GM12878 (cell line): ENCODE measurements at regions not wholly inside any gene's neighbourhood (a gene's known extent, or its start where the extent isn't known, plus 50 kb on each side); places are given as distances from the start of the nearest gene placed in this dataset.

Experiments used
- ATAC-seq: fragments of 200-7000 bp; cut with Tn5 transposase; 3 replicates; pipeline ENCODE4 v1.9.1; 2020; ENCODE audit warnings: mild to moderate bottlenecking, moderate library complexity
- BruUV-seq: library from RNA; stranded (reverse); fragments of 400-500 nt; replicated peaks from 2 replicates; lab custom pipeline; 2021; lab: Mats Ljungman, UMichigan
- CTCF ChIA-PET: fragments of 300-600 bp; sonication (Branson Sonifier 250); formaldehyde crosslinking; extraction: SDS; loops from one replicate; lab custom pipeline; 2021; ENCODE audit warnings: inconsistent platforms; lab: Yijun Ruan, JAX
- POLR2A ChIA-PET: fragments of 350-600 bp; formaldehyde crosslinking; extraction: SDS; loops from one replicate; lab custom pipeline; 2021; ENCODE audit warnings: inconsistent platforms; lab: Charles Lee
- RAD21 ChIA-PET: fragments of 300-600 bp; sonication (Branson Sonifier 250); formaldehyde crosslinking; loops from one replicate; lab custom pipeline; 2023; ENCODE audit warnings: antibody characterized with exemption; ENCODE audit not compliant: unreplicated experiment; lab: Charles Lee
- SMC1A ChIA-PET: fragments of 300-600 bp; sonication (Branson Sonifier 250); formaldehyde crosslinking; loops from one replicate; lab custom pipeline; 2023; ENCODE audit not compliant: unreplicated experiment, uncharacterized antibody; lab: Charles Lee
- DNase-seq: peaks from one replicate; pipeline ENCODE4 v3.0.0-alpha.2; 2011; ENCODE audit warnings: low read depth, low spot score
- FAIRE-seq: peaks from 3 replicates; lab custom pipeline; 2011; peaks lifted over from hg19 to GRCh38; lab: Jason Lieb, UNC
- H2AFZ ChIP-seq: 2 replicates; pipeline ENCODE4 v1.6.0; 2011; ENCODE audit warnings: low read depth, low read length, control low read depth; ENCODE audit not compliant: control insufficient read depth
- H3K27ac ChIP-seq: 2 replicates; pipeline ENCODE4 v1.5.1; 2011; ENCODE audit warnings: control low read depth; ENCODE audit not compliant: control insufficient read depth, insufficient read depth
- H3K27me3 ChIP-seq, 2 experiments: replicated peaks in 1 of 2; 2 replicates each; pipeline versions ENCODE4 v1.6.0 to v1.6.1; 2011; ENCODE audit warnings: low read length in 1 of 2; ENCODE audit not compliant: control insufficient read depth in 2 of 2, insufficient read depth in 2 of 2
- H3K36me3 ChIP-seq, 2 experiments: 2 replicates each; pipeline ENCODE4 v1.5.1; 2011; ENCODE audit warnings: low read length in 1 of 2; ENCODE audit not compliant: control insufficient read depth in 2 of 2, insufficient read depth in 2 of 2
- H3K4me1 ChIP-seq: 2 replicates; pipeline ENCODE4 v1.6.1; 2011; ENCODE audit warnings: mild to moderate bottlenecking, low read length, moderate library complexity, mixed read lengths; ENCODE audit not compliant: control insufficient read depth, insufficient read depth
- H3K4me2 ChIP-seq: 2 replicates; pipeline ENCODE4 v1.6.0; 2011; ENCODE audit warnings: control low read depth; ENCODE audit not compliant: control insufficient read depth, insufficient read depth
- H3K4me3 ChIP-seq: fragments of 200-600 bp; sonication (generic); 2 replicates; pipeline ENCODE4 v1.5.1; 2016
- H3K79me2 ChIP-seq: 2 replicates; pipeline ENCODE4 v1.6.0; 2011; ENCODE audit warnings: low read length; ENCODE audit not compliant: control insufficient read depth, insufficient read depth
- H3K9ac ChIP-seq: 2 replicates; pipeline ENCODE4 v1.8.0; 2011; ENCODE audit warnings: low read length, control low read depth, mixed read lengths; ENCODE audit not compliant: control insufficient read depth, insufficient read depth
- H3K9me3 ChIP-seq: replicated peaks from 3 replicates; pipeline ENCODE4 v1.5.1; 2011; ENCODE audit warnings: mild to moderate bottlenecking, low read length; ENCODE audit not compliant: control insufficient read depth, insufficient read depth
- H4K20me1 ChIP-seq: 2 replicates; pipeline ENCODE4 v1.6.0; 2011; ENCODE audit not compliant: control insufficient read depth, insufficient read depth
- CHD1 ChIP-seq: IDR thresholded peaks from 2 replicates; pipeline ENCODE4 v1.6.1; 2012; ENCODE audit warnings: low read depth, low read length, improper control_type of control experiment
- CHD2 ChIP-seq: IDR thresholded peaks from 2 replicates; pipeline ENCODE4 v1.6.1; 2011; ENCODE audit warnings: low read depth, low read length, improper control_type of control experiment, borderline replicate concordance
- IKZF2 ChIP-seq, 2 experiments: fragments of 450-650 bp; IDR thresholded peaks; 2 replicates each; pipeline ENCODE4 v1.6.1; 2017; ENCODE audit warnings: mild to moderate bottlenecking in 2 of 2, moderate library complexity in 2 of 2
- NR2C2 ChIP-seq: IDR thresholded peaks from 2 replicates; pipeline ENCODE4 v1.6.1; 2011; ENCODE audit warnings: borderline replicate concordance, low read depth; ENCODE audit not compliant: control insufficient read depth, insufficient read length
- NRF1 ChIP-seq: conservative IDR thresholded peaks from 2 replicates; pipeline ENCODE4 v1.6.1; 2011; ENCODE audit warnings: mild to moderate bottlenecking, low read depth, low read length, improper control_type of control experiment
- PBX3 ChIP-seq: IDR thresholded peaks from 2 replicates; pipeline ENCODE4 v1.6.1; 2011; ENCODE audit warnings: mild to moderate bottlenecking, low read depth, low read length, moderate library complexity; ENCODE audit not compliant: insufficient replicate concordance
- SP1 ChIP-seq: IDR thresholded peaks from one replicate; pipeline ENCODE4 v1.6.1; 2011; ENCODE audit warnings: low read depth, low read length
- TCF7 ChIP-seq: IDR thresholded peaks from 2 replicates; pipeline ENCODE4 v1.6.1; 2014; ENCODE audit warnings: antibody characterized with exemption, borderline replicate concordance
- YY1 ChIP-seq: IDR thresholded peaks from 2 replicates; pipeline ENCODE4 v1.6.1; 2011; ENCODE audit warnings: low read depth, mild to moderate bottlenecking, low read length
- in situ Hi-C: fragments of 300-500 bp; cut with MboI; formaldehyde crosslinking; loops from 9 replicates; pipeline ENCODE4 v1.14.3; 2018; ENCODE audit warnings: mixed read lengths
- intact Hi-C: fragments of 100-400 bp; cut with micrococcal nuclease; formaldehyde crosslinking; loops from one replicate; pipeline ENCODE4 v1.14.2; 2022; ENCODE audit not compliant: unreplicated experiment
- TF ChIP-seq, protein P1 (sequence below): fragments of 450-650 bp; IDR thresholded peaks from 2 replicates; pipeline ENCODE4 v1.6.1; 2016; ENCODE audit warnings: mild to moderate bottlenecking, moderate library complexity, borderline replicate concordance

GRCh38 chr6:164308339-164308738 is 893.8 kb downstream of the QKI start:
- SMC1A ChIA-PET, result no interaction called here
- intact Hi-C loops (no loop called here), in situ Hi-C loops (no loop called here)
- no peak overlapping the region for H2AFZ ChIP-seq
- no peak overlapping the region for H3K27ac ChIP-seq
- RAD21 ChIA-PET, result no interaction called here
- no peaks in the 10 kb centered on the region for H3K27me3 ChIP-seq
- H3K4me2 ChIP-seq, result no peak overlapping the region
- H4K20me1 ChIP-seq, result no peaks in the 10 kb centered on the region
- no peaks in the 10 kb centered on the region for H3K9me3 ChIP-seq
- no peaks in the 10 kb centered on the region for H3K36me3 ChIP-seq
- FAIRE-seq (no peak), DNase-seq (no peak), ATAC-seq (no peak)
- CTCF ChIA-PET, result no interaction called here
- BruUV-seq, result no TSS peak
- no peak overlapping the region for H3K4me3 ChIP-seq
- no peaks in the 10 kb centered on the region for H3K4me1 ChIP-seq
- no peak for TF ChIP-seq NRF1
- no peak for TF ChIP-seq IKZF2 (IDR thresholded peaks at IDR 0.05)
- no peak for TF ChIP-seq YY1
- TF ChIP-seq TCF7, result no peak
- TF ChIP-seq, protein P1, sequence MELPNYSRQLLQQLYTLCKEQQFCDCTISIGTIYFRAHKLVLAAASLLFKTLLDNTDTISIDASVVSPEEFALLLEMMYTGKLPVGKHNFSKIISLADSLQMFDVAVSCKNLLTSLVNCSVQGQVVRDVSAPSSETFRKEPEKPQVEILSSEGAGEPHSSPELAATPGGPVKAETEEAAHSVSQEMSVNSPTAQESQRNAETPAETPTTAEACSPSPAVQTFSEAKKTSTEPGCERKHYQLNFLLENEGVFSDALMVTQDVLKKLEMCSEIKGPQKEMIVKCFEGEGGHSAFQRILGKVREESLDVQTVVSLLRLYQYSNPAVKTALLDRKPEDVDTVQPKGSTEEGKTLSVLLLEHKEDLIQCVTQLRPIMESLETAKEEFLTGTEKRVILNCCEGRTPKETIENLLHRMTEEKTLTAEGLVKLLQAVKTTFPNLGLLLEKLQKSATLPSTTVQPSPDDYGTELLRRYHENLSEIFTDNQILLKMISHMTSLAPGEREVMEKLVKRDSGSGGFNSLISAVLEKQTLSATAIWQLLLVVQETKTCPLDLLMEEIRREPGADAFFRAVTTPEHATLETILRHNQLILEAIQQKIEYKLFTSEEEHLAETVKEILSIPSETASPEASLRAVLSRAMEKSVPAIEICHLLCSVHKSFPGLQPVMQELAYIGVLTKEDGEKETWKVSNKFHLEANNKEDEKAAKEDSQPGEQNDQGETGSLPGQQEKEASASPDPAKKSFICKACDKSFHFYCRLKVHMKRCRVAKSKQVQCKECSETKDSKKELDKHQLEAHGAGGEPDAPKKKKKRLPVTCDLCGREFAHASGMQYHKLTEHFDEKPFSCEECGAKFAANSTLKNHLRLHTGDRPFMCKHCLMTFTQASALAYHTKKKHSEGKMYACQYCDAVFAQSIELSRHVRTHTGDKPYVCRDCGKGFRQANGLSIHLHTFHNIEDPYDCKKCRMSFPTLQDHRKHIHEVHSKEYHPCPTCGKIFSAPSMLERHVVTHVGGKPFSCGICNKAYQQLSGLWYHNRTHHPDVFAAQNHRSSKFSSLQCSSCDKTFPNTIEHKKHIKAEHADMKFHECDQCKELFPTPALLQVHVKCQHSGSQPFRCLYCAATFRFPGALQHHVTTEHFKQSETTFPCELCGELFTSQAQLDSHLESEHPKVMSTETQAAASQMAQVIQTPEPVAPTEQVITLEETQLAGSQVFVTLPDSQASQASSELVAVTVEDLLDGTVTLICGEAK, result no peak
- TF ChIP-seq CHD2, result no peak
- no peak for TF ChIP-seq NR2C2
- no peak for TF ChIP-seq SP1
- TF ChIP-seq CHD1, result no peak
- no peak for TF ChIP-seq PBX3
- no peak overlapping the region for H3K9ac ChIP-seq
- POLR2A ChIA-PET, result no interaction called here
- H3K79me2 ChIP-seq, result no peaks in the 10 kb centered on the region
